ENCODE measurements at regions not wholly inside any gene's neighbourhood (a gene's known extent, or its start where the extent isn't known, plus 50 kb on each side); places are given as distances from the start of the nearest gene placed in this dataset.
"Not testable (repeated sequence)": the region's sequence is repeated elsewhere in the genome, so short reads cannot be mapped to it uniquely, and the experiment has no call there.

DNA sequence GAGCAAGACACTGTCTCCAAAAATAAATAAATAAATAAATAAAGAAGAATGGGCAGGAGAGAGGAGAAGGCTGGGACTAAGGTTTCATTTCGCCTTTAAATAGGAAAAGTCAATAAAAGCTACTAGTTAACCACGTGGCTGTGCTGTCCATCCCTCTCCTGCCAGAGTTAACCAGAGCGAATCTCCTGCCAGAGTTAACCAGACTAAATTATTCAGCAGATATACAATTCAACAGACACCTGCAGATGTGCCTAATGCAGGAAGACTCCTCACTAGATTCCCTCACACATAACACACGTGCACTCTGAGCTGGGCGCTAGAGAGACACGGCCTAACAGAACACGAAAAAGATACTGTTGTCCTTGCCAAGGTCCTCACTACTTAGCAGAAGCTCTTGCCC lies 156.1 kb downstream of the IGLL1 start:
- H3K9ac ChIP-seq (ENCODE audit: low read length): no peak overlapping the region
- RAD21 ChIA-PET (ENCODE audit: low non-redundant PET in 1 of 2, low total read pairs in 2 of 2, uncharacterized antibody in 2 of 2, unreplicated experiment in 2 of 2): no interaction called here
- H2AFZ ChIP-seq (ENCODE audit: low read depth, low read length, poor library complexity, severe bottlenecking): no peak overlapping the region
- H3K4me1 ChIP-seq (ENCODE audit: control insufficient read depth in 1 of 2, insufficient read depth in 2 of 2, low read length in 2 of 2): no peaks in the 10 kb centered on the region
- H3K36me3 ChIP-seq (ENCODE audit: control insufficient read depth in 1 of 2, insufficient read depth in 2 of 2, low read length in 2 of 2): no peaks in the 10 kb centered on the region
- BruUV-seq (replicated peaks): no TSS peak
- TF ChIP-seq ATF3 (IDR thresholded peaks at IDR 0.05): no peak
- no peak overlapping the region for H3K4me3 ChIP-seq (replicated peaks in 1 of 2; ENCODE audit: low read depth in 1 of 2, low read length in 2 of 2)
- H3K79me2 ChIP-seq (ENCODE audit: insufficient read depth, low read length): no peaks in the 10 kb centered on the region
- intact Hi-C loops (cut with micrococcal nuclease): no loop called here
- no peaks in the 10 kb centered on the region for H3K9me2 ChIP-seq (ENCODE audit: insufficient read depth)
- H3K27me3 ChIP-seq (ENCODE audit: insufficient read depth, low read length): no peaks in the 10 kb centered on the region
- no peak for DNase-seq (ENCODE audit: low read depth, low spot score)
- no peak overlapping the region for H3K4me2 ChIP-seq (ENCODE audit: low read length)
- no peak overlapping the region for H3K27ac ChIP-seq (ENCODE audit: low read depth, low read length)
- no peaks in the 10 kb centered on the region for H4K20me1 ChIP-seq (ENCODE audit: insufficient read depth)
- ATAC-seq: no peak
- peaks cover 0 to 3% of the 10 kb centered on the region in 2 experiments; a peak in 1 of 4 replicates for H3K9me3 ChIP-seq (ENCODE audit: control insufficient read depth in 1 of 2, insufficient read depth in 1 of 2, low read depth in 1 of 2, low read length in 2 of 2)
- POLR2A ChIA-PET: no interaction called here
- CTCF ChIA-PET: no interaction called here

DNA sequence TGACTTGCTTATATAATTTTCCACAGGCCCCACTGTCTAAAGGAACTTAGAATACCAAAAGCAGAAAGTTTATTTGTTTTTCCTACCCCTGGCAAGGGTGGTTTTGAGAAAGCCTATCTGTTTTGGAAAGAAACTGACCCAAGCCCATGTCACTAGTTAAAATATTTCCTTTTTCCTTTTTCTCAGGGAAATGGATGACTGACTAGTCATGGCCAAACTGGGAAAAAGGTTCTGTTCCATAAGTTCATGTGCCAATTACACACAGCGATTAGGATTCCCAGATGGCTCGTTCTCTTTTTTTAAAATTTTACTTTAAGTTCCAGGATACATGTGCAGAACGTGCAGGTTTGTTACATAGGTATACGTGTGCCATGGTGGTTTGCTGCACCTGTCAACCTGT lies 157.8 kb downstream of the IGLL1 start:
- DNase-seq (ENCODE audit: low read depth, low spot score); H3K9me3 ChIP-seq (ENCODE audit: control insufficient read depth in 1 of 2, insufficient read depth in 1 of 2, low read depth in 1 of 2, low read length in 2 of 2); BruUV-seq (replicated peaks); H4K20me1 ChIP-seq (ENCODE audit: insufficient read depth); H2AFZ ChIP-seq (ENCODE audit: low read depth, low read length, poor library complexity, severe bottlenecking); H3K9ac ChIP-seq (ENCODE audit: low read length); RAD21 ChIA-PET (ENCODE audit: low non-redundant PET in 1 of 2, low total read pairs in 2 of 2, uncharacterized antibody in 2 of 2, unreplicated experiment in 2 of 2); CTCF ChIA-PET; H3K4me1 ChIP-seq (ENCODE audit: control insufficient read depth in 1 of 2, insufficient read depth in 2 of 2, low read length in 2 of 2); H3K27ac ChIP-seq (ENCODE audit: low read depth, low read length); H3K4me2 ChIP-seq (ENCODE audit: low read length); H3K27me3 ChIP-seq (ENCODE audit: insufficient read depth, low read length); H3K9me2 ChIP-seq (ENCODE audit: insufficient read depth); intact Hi-C loops (cut with micrococcal nuclease); ATAC-seq; POLR2A ChIA-PET; H3K36me3 ChIP-seq (ENCODE audit: control insufficient read depth in 1 of 2, insufficient read depth in 2 of 2, low read length in 2 of 2); H3K4me3 ChIP-seq (replicated peaks in 1 of 2; ENCODE audit: low read depth in 1 of 2, low read length in 2 of 2); H3K79me2 ChIP-seq (ENCODE audit: insufficient read depth, low read length): not testable (repeated sequence)

GRCh38 chr22:23421300-23421699 lies 158.8 kb downstream of the IGLL1 start:
- H3K27ac ChIP-seq (ENCODE audit: low read depth, low read length); H3K4me1 ChIP-seq (ENCODE audit: control insufficient read depth in 1 of 2, insufficient read depth in 2 of 2, low read length in 2 of 2); H3K27me3 ChIP-seq (ENCODE audit: insufficient read depth, low read length); H2AFZ ChIP-seq (ENCODE audit: low read depth, low read length, poor library complexity, severe bottlenecking); ATAC-seq; H3K9ac ChIP-seq (ENCODE audit: low read length); H3K79me2 ChIP-seq (ENCODE audit: insufficient read depth, low read length); H3K4me3 ChIP-seq (replicated peaks in 1 of 2; ENCODE audit: low read depth in 1 of 2, low read length in 2 of 2); RAD21 ChIA-PET (ENCODE audit: low non-redundant PET in 1 of 2, low total read pairs in 2 of 2, uncharacterized antibody in 2 of 2, unreplicated experiment in 2 of 2); BruUV-seq (replicated peaks); POLR2A ChIA-PET; H3K36me3 ChIP-seq (ENCODE audit: control insufficient read depth in 1 of 2, insufficient read depth in 2 of 2, low read length in 2 of 2); H4K20me1 ChIP-seq (ENCODE audit: insufficient read depth); H3K9me3 ChIP-seq (ENCODE audit: control insufficient read depth in 1 of 2, insufficient read depth in 1 of 2, low read depth in 1 of 2, low read length in 2 of 2); H3K9me2 ChIP-seq (ENCODE audit: insufficient read depth); H3K4me2 ChIP-seq (ENCODE audit: low read length); CTCF ChIA-PET; DNase-seq (ENCODE audit: low read depth, low spot score); intact Hi-C loops (cut with micrococcal nuclease): not testable (repeated sequence)
